DND-41 (cell line): ENCODE measurements at regions not wholly inside any gene's neighbourhood (a gene's known extent, or its start where the extent isn't known, plus 50 kb on each side); places are given as distances from the start of the nearest gene placed in this dataset.

ENCODE experiments used
- ATAC-seq: fragments of 200-7000 bp; cut with Tn5 transposase; 3 replicates; pipeline ENCODE4 v1.9.1; 2021; ENCODE audit warnings: low read depth; ENCODE audit not compliant: insufficient read depth
- DNase-seq: peaks from one replicate; pipeline ENCODE4 v3.0.0-alpha.2; 2020
- H2AFZ ChIP-seq: 2 replicates; pipeline ENCODE4 v1.6.0; 2012; ENCODE audit warnings: low read depth, low read length
- H3K27ac ChIP-seq: 2 replicates; pipeline ENCODE4 v1.5.1; 2012; ENCODE audit warnings: low read length, inconsistent platforms
- H3K27me3 ChIP-seq: fragments of 200-600 bp; sonication (generic); 2 replicates; pipeline ENCODE4 v1.6.0; 2012; ENCODE audit warnings: low read length, mild to moderate bottlenecking, inconsistent platforms; ENCODE audit not compliant: insufficient read depth, poor library complexity
- H3K36me3 ChIP-seq: 2 replicates; pipeline ENCODE4 v1.5.1; 2012; ENCODE audit warnings: low read length, inconsistent platforms; ENCODE audit not compliant: insufficient read depth
- H3K4me1 ChIP-seq: 2 replicates; pipeline ENCODE4 v1.5.1; 2012; ENCODE audit warnings: mild to moderate bottlenecking, low read length; ENCODE audit not compliant: insufficient read depth
- H3K4me2 ChIP-seq: 2 replicates; pipeline ENCODE4 v1.6.0; 2012; ENCODE audit warnings: mild to moderate bottlenecking, moderate library complexity, low read length, inconsistent platforms; ENCODE audit not compliant: insufficient read depth
- H3K4me3 ChIP-seq, 2 experiments: fragments of 200-600 bp in 1 of 2; shearing (Covaris generic) in 1 of 2; 2 replicates each; pipeline ENCODE4 v1.5.1; 2012 to 2016; ENCODE audit warnings: inconsistent platforms in 2 of 2, low read length in 2 of 2, mild to moderate bottlenecking in 2 of 2, low read depth in 1 of 2, moderate library complexity in 1 of 2
- H3K79me2 ChIP-seq: 2 replicates; pipeline ENCODE4 v1.6.0; 2012; ENCODE audit warnings: low read length, inconsistent platforms; ENCODE audit not compliant: insufficient read depth
- H3K9ac ChIP-seq: 2 replicates; pipeline ENCODE4 v1.6.0; 2012; ENCODE audit warnings: low read depth, mild to moderate bottlenecking, inconsistent platforms, low read length, moderate library complexity
- H3K9me3 ChIP-seq: 2 replicates; pipeline ENCODE4 v1.5.1; 2012; ENCODE audit warnings: low read length, moderate library complexity, mild to moderate bottlenecking, inconsistent platforms; ENCODE audit not compliant: insufficient read depth, severe bottlenecking
- H4K20me1 ChIP-seq: 2 replicates; pipeline ENCODE4 v1.6.0; 2012; ENCODE audit warnings: low read length; ENCODE audit not compliant: insufficient read depth
- EZH2 ChIP-seq: IDR thresholded peaks from 3 replicates; pipeline ENCODE4 v1.6.1; 2012; ENCODE audit warnings: borderline replicate concordance, low read depth, mild to moderate bottlenecking, moderate library complexity, low read length, inconsistent platforms; ENCODE audit not compliant: severe bottlenecking
- TF ChIP-seq, protein P1 (sequence below): IDR thresholded peaks from 2 replicates; pipeline ENCODE4 v1.5.1; 2012; ENCODE audit warnings: borderline replicate concordance, low read length, moderate library complexity, mild to moderate bottlenecking; ENCODE audit not compliant: poor library complexity, severe bottlenecking; ENCODE audit errors: extremely low read depth

- no peak overlapping the region for H3K9ac ChIP-seq
- H3K36me3 ChIP-seq = no peaks in the 10 kb centered on the region
- peaks cover under 1% of the 10 kb centered on the region for H3K27me3 ChIP-seq
- H2AFZ ChIP-seq = no peak overlapping the region
- H4K20me1 ChIP-seq = no peaks in the 10 kb centered on the region
- H3K79me2 ChIP-seq = no peaks in the 10 kb centered on the region
- no peak overlapping the region for H3K27ac ChIP-seq
- peaks cover 5% of the 10 kb centered on the region for H3K4me1 ChIP-seq
- DNase-seq (no peak), ATAC-seq (no peak)
- no peak overlapping the region for H3K4me3 ChIP-seq
- TF ChIP-seq EZH2 = no peak
- TF ChIP-seq, protein P1, sequence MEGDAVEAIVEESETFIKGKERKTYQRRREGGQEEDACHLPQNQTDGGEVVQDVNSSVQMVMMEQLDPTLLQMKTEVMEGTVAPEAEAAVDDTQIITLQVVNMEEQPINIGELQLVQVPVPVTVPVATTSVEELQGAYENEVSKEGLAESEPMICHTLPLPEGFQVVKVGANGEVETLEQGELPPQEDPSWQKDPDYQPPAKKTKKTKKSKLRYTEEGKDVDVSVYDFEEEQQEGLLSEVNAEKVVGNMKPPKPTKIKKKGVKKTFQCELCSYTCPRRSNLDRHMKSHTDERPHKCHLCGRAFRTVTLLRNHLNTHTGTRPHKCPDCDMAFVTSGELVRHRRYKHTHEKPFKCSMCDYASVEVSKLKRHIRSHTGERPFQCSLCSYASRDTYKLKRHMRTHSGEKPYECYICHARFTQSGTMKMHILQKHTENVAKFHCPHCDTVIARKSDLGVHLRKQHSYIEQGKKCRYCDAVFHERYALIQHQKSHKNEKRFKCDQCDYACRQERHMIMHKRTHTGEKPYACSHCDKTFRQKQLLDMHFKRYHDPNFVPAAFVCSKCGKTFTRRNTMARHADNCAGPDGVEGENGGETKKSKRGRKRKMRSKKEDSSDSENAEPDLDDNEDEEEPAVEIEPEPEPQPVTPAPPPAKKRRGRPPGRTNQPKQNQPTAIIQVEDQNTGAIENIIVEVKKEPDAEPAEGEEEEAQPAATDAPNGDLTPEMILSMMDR = no peak
- H3K9me3 ChIP-seq = no peaks in the 10 kb centered on the region
- no peak overlapping the region for H3K4me2 ChIP-seq
These were observed 201.6 kb downstream of the RHOU start for GRCh38 chr1:228936881-228937280.

DNA sequence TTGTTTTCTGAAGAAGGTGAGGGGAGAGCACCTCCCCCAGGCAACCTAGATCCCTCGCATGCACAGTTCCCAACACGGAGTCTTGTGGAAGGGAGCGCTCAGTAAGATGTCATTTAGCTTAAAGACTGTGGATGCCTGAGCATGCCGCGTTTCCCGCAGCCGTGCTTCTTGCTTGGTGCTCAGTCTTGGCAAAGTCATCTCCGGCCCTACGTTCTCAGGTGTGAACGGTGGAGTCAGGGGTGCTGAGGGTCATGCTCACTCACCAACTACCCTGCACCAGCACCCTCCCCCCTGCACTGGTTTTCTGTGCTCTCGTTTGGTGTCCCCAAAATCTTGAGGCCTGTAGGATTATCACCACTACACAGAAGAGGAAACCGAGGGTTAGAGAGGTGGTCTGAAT is 202.1 kb downstream of the RHOU start:
- no peak overlapping the region for H3K4me3 ChIP-seq
- ATAC-seq (no peak), DNase-seq (no peak)
- no peak for TF ChIP-seq EZH2
- TF ChIP-seq, protein P1 = no peak
- peaks cover 5% of the 10 kb centered on the region for H3K4me1 ChIP-seq
- H2AFZ ChIP-seq = no peak overlapping the region
- no peak overlapping the region for H3K4me2 ChIP-seq
- no peaks in the 10 kb centered on the region for H3K9me3 ChIP-seq
- no peak overlapping the region for H3K27ac ChIP-seq
- no peaks in the 10 kb centered on the region for H3K27me3 ChIP-seq
- no peak overlapping the region for H3K9ac ChIP-seq
- no peaks in the 10 kb centered on the region for H4K20me1 ChIP-seq
- no peaks in the 10 kb centered on the region for H3K79me2 ChIP-seq
- no peaks in the 10 kb centered on the region for H3K36me3 ChIP-seq

DNA sequence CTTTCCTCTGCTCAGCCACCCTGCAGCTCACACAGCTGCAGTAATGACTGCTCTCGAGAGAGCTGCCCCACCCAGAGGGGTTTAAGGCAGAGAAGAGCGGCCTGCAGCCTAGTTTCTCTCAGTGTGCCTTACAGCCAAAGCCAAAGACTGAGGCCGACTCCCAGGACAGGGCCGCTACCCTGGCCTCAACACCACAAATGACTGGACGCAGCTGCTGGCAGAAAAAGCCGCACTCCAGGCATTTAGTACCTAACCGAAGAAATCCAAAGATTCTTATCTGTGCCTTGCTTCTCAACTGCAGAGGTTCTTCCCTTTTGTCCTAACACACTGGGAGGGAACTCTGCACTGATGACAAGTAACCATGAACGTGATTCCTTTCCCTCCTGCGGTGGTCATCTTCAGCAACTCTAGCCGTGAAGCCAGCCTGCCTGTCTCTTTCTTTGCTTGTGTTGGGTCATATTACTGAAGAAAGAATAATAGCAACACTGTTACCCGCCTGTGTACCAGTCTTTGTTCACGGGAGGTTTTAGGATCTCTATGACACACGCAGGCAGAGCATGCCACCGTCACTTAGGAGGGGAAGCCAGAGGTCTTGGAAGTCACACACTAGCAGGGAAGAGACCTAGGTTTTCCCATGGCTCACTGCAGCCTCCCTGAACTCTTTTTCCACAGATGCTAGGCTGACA is 202.7 kb downstream of the RHOU start:
- Histone ChIP-seq H3K4me2 (no peak overlapping the region), H3K36me3 (no peaks in the 10 kb centered on the region), H2AFZ (no peak overlapping the region)

More for the DNA sequence above, 202.7 kb downstream of the RHOU start:
- Histone ChIP-seq H3K79me2 (no peaks in the 10 kb centered on the region), H3K27me3 (no peaks in the 10 kb centered on the region), H3K27ac (no peak overlapping the region), H3K9ac (no peak overlapping the region), H3K4me1 (peaks cover 5% of the 10 kb centered on the region), H3K9me3 (no peaks in the 10 kb centered on the region), H4K20me1 (no peaks in the 10 kb centered on the region), H3K4me3 (no peak overlapping the region)
- TF ChIP-seq, protein P1 = no peak
- TF ChIP-seq EZH2 = no peak
- ATAC-seq = peak; percentile 22; the same call in 1 of the 3 replicates
- no peak for DNase-seq
